ENCODE measurements at regions not wholly inside any gene's neighbourhood (a gene's known extent, or its start where the extent isn't known, plus 50 kb on each side); places are given as distances from the start of the nearest gene placed in this dataset.

DNA sequence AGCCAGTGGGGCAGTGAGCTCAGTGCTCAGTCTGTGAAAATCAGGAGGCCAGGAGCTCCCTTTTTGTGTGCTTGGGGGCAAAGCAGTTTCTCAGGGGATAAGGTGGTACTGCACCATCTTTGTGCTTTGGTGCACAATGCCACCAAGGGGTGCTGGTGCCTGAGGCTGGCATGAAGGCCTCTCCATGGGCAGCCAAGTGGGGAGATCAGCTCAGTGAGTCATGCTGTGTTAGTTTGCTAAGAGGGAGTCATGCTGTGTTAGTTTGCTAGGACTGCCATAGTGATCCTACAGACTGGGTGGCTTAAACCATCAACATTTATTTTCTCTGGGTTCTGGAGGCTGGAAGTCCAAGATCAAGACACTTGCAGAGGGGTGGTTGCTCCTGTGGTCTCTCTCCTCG, 428.1 kb downstream of the PRDM2 start:
- intact Hi-C loops (cut with DNase I): no loop called here
- H3K27ac ChIP-seq: no peak overlapping the region
- DNase-seq: no peak
- no peak overlapping the region for H3K4me3 ChIP-seq
- TF ChIP-seq, protein P1, sequence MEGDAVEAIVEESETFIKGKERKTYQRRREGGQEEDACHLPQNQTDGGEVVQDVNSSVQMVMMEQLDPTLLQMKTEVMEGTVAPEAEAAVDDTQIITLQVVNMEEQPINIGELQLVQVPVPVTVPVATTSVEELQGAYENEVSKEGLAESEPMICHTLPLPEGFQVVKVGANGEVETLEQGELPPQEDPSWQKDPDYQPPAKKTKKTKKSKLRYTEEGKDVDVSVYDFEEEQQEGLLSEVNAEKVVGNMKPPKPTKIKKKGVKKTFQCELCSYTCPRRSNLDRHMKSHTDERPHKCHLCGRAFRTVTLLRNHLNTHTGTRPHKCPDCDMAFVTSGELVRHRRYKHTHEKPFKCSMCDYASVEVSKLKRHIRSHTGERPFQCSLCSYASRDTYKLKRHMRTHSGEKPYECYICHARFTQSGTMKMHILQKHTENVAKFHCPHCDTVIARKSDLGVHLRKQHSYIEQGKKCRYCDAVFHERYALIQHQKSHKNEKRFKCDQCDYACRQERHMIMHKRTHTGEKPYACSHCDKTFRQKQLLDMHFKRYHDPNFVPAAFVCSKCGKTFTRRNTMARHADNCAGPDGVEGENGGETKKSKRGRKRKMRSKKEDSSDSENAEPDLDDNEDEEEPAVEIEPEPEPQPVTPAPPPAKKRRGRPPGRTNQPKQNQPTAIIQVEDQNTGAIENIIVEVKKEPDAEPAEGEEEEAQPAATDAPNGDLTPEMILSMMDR (IDR thresholded peaks at IDR 0.05): no peak
- no peaks in the 10 kb centered on the region for H3K27me3 ChIP-seq
- no peaks in the 10 kb centered on the region for H3K36me3 ChIP-seq
- peak; percentile 52 for ATAC-seq
- H3K9me3 ChIP-seq: no peaks in the 10 kb centered on the region
- no peaks in the 10 kb centered on the region for H3K4me1 ChIP-seq

DNA sequence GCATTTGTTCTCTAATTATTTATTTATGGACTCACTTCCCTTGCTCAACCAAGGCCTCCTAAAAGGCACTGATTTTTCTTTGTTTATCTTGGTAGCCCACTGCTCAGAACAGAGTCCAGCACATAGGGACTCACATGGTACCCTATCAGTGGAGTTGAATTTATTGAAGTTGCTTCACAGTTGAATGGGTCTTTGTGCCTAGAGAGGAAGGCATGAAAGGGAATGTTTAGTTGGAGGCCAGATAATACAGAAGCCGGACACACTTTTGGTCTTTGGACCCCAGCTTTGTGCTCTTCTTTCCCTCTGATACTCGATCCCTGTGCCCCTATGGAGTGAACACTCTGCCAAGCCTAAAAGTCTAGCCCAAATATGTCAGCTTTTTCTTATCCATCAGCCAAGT, 429.0 kb downstream of the PRDM2 start:
- no peaks in the 10 kb centered on the region for H3K9me3 ChIP-seq
- H3K27me3 ChIP-seq: no peaks in the 10 kb centered on the region
- H3K27ac ChIP-seq: no peak overlapping the region
- H3K36me3 ChIP-seq: no peaks in the 10 kb centered on the region
- no peaks in the 10 kb centered on the region for H3K4me1 ChIP-seq
- H3K4me3 ChIP-seq: no peak overlapping the region
- DNase-seq (no peak), ATAC-seq (no peak)
- intact Hi-C loops (cut with DNase I): no loop called here
- TF ChIP-seq, protein P1 (IDR thresholded peaks at IDR 0.05): no peak

DNA sequence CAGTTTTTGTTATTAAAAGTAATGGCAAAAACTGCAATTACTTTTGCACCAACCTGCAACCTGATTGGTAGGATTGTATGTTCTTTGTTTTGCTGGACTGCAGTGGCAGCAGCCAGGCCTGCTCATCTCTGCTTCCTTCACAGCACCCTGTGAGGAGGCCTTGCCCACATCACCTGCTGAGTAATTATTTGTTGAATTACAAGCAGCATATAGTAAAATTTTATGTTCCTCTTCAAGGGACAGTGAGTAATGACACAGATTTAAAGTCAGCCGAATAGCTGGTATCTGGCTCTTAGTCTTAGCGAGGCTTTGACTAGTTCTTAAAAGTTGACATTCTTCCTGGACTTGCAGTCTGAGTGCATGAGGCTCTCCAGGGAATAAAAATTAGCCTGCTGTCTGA, 435.1 kb downstream of the PRDM2 start:
- H3K27ac ChIP-seq: no peak overlapping the region
- no peaks in the 10 kb centered on the region for H3K9me3 ChIP-seq
- no peaks in the 10 kb centered on the region for H3K36me3 ChIP-seq
- intact Hi-C loops (cut with DNase I): no loop called here
- no peak overlapping the region for H3K4me3 ChIP-seq
- TF ChIP-seq, protein P1 (IDR thresholded peaks at IDR 0.05): no peak
- DNase-seq: no peak
- no peaks in the 10 kb centered on the region for H3K27me3 ChIP-seq
- H3K4me1 ChIP-seq: no peaks in the 10 kb centered on the region
- ATAC-seq: no peak

DNA sequence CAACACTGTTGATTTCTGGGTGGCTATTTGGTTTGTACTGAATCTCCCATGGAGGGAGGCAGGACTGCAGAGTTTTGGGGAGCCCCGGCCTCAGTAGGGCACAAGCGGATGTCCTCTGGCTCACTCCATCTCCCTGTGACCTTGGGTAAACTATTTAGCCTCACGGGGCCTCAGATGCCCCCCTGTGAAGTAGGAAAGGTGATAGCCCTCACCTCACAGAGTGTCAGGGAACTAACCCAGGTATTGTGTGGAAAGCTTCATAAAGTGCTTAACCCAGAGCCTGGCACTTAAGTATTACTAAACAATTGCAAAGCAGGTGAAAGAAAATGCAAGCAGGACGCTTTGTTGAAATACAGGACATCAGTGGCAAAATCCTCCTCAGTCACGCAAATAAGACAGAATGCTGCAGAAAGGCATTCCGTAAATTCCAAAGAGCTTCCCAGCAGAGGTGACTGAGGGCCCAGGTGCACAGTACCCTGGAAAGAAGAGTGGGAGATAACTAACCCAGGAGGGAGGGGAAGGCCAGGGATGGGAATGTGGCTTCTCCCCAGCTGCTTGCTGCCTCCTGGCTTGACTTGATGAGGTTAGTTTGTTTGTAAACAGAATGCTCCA, 436.3 kb downstream of the PRDM2 start:
- intact Hi-C loops (cut with DNase I): no loop called here
- TF ChIP-seq, protein P1 (IDR thresholded peaks at IDR 0.05): no peak
- no peak for ATAC-seq

DNA sequence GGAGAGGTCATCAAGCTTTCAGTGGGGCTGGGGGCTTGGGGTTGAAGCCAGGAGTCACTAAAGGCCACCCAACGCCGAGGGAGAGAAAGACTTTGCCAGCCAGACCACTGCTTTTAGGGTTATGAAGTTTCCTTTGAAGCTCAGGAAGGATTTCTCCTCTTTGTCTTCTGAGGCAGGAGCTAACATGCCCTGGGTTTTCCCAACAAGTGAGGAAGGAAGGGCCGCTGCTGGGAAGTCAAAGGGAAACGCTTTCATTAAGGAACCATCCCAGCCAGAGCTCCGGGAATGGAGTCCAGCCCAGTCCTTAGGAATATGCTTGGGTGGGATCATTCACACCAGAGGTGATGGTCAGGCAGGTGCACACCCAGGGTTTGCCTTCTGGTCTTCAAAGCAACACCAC, 436.9 kb downstream of the PRDM2 start:
- Histone ChIP-seq H3K4me1 (peaks cover 5 to 6% of the 10 kb centered on the region in 2 donors), H3K27ac (no peak overlapping the region)
- intact Hi-C loops (cut with DNase I): no loop called here

More for the DNA sequence above, 436.3 kb downstream of the PRDM2 start:
- H3K27ac ChIP-seq: no peak overlapping the region
- DNase-seq: no peak
- no peaks in the 10 kb centered on the region for H3K9me3 ChIP-seq
- H3K4me3 ChIP-seq: no peak overlapping the region
- no peaks in the 10 kb centered on the region for H3K27me3 ChIP-seq
- H3K4me1 ChIP-seq: peaks cover 2 to 3% of the 10 kb centered on the region in 2 donors
- H3K36me3 ChIP-seq: no peaks in the 10 kb centered on the region

More for the DNA sequence above, 436.9 kb downstream of the PRDM2 start:
- TF ChIP-seq, protein P1 (IDR thresholded peaks at IDR 0.05): no peak
- no peaks in the 10 kb centered on the region for H3K9me3 ChIP-seq
- H3K4me3 ChIP-seq: no peak overlapping the region
- H3K27me3 ChIP-seq: no peaks in the 10 kb centered on the region
- H3K36me3 ChIP-seq: no peaks in the 10 kb centered on the region
- DNase-seq: no peak
- ATAC-seq: no peak
